Breast epithelium (tissue), 4 donors: ENCODE measurements at regions not wholly inside any gene's neighbourhood (a gene's known extent, or its start where the extent isn't known, plus 50 kb on each side); places are given as distances from the start of the nearest gene placed in this dataset.
"Not testable (repeated sequence)": the region's sequence is repeated elsewhere in the genome, so short reads cannot be mapped to it uniquely, and the experiment has no call there.

ENCODE experiments used
- DNase-seq, 2 donors: peaks; one replicate each; pipeline ENCODE4 v3.0.0-alpha.2; 2019; ENCODE audit warnings: low spot score in 2 of 2
- H3K27ac ChIP-seq, 2 donors: fragments of 200-600 bp; sonication (generic) in 1 of 2; one replicate each; pipeline ENCODE4 v1.5.1; 2016 to 2019; ENCODE audit warnings: mild to moderate bottlenecking in 1 of 2
- H3K27me3 ChIP-seq, 2 donors: fragments of 200-600 bp; sonication (generic) in 1 of 2; one replicate each; pipeline versions ENCODE4 v1.5.1 to v1.6.0; 2017 to 2019; ENCODE audit warnings: control low read depth in 1 of 2, mild to moderate bottlenecking in 1 of 2
- H3K36me3 ChIP-seq: fragments of 200-600 bp; one replicate; pipeline ENCODE4 v1.5.1; 2019
- H3K4me1 ChIP-seq, 2 donors: fragments of 200-600 bp; sonication (generic); one replicate each; pipeline ENCODE4 v1.5.1; 2016 to 2019; ENCODE audit warnings: control low read depth in 1 of 2
- H3K4me3 ChIP-seq, 3 donors: fragments of 200-600 bp; sonication (generic); 1 replicate in 2 of 3; 2 replicates in 1 of 3; pipeline ENCODE4 v1.5.1; 2016 to 2019; ENCODE audit warnings: mild to moderate bottlenecking in 3 of 3, moderate library complexity in 2 of 3
- H3K9me3 ChIP-seq, 2 donors: fragments of 200-600 bp; sonication (generic) in 1 of 2; one replicate each; pipeline ENCODE4 v1.5.1; 2016 to 2019; ENCODE audit warnings: control low read depth in 1 of 2
- CTCF ChIP-seq, 3 donors: fragments of 450-650 bp; IDR thresholded peaks; one replicate each; pipeline ENCODE4 v1.5.1; 2016 to 2017; ENCODE audit warnings: antibody characterized with exemption in 3 of 3, mild to moderate bottlenecking in 3 of 3, moderate library complexity in 3 of 3
- POLR2A ChIP-seq: fragments of 450-650 bp; IDR thresholded peaks from one replicate; pipeline ENCODE4 v1.6.1; 2016; ENCODE audit warnings: antibody characterized with exemption, mild to moderate bottlenecking, moderate library complexity
- POLR2AphosphoS5 ChIP-seq, 3 donors: sonication (generic); formaldehyde crosslinking; IDR thresholded peaks; one replicate each; pipeline ENCODE4 v1.6.1; 2017; ENCODE audit warnings: antibody characterized with exemption in 3 of 3
- intact Hi-C: fragments of 100-400 bp; cut with DNase I; formaldehyde crosslinking; loops from one replicate; pipeline ENCODE4 v1.15.1; 2023; ENCODE audit warnings: low total_unique reads

GRCh38 chr2:211014376-211014775, 458.0 kb downstream of the CPS1 start:
- Histone ChIP-seq H3K4me1 (no peaks in the 10 kb centered on the region), H3K36me3 (no peaks in the 10 kb centered on the region), H3K4me3 (no peak overlapping the region), H3K27ac (no peak overlapping the region), H3K9me3 (no peaks in the 10 kb centered on the region), H3K27me3 (no peaks in the 10 kb centered on the region)
- intact Hi-C loops: no loop called here
- no peak for DNase-seq
- TF ChIP-seq CTCF (IDR thresholded peaks at IDR 0.05) (no peak), POLR2AphosphoS5 (IDR thresholded peaks at IDR 0.05) (no peak), POLR2A (no peak)

GRCh38 chr2:211014906-211015305, 458.5 kb downstream of the CPS1 start:
- H3K4me3 ChIP-seq: no peak overlapping the region

GRCh38 chr2:211025089-211025488, 468.7 kb downstream of the CPS1 start:
- DNase-seq, intact Hi-C loops, H3K4me1 ChIP-seq: not testable (repeated sequence)

More at GRCh38 chr2:211014906-211015305, 458.5 kb downstream of the CPS1 start:
- intact Hi-C loops: no loop called here
- Histone ChIP-seq H3K27me3 (no peaks in the 10 kb centered on the region), H3K4me1 (no peaks in the 10 kb centered on the region), H3K27ac (no peak overlapping the region), H3K9me3 (no peaks in the 10 kb centered on the region), H3K36me3 (no peaks in the 10 kb centered on the region)
- no peak for DNase-seq
- TF ChIP-seq POLR2A (no peak), POLR2AphosphoS5 (IDR thresholded peaks at IDR 0.05) (no peak), CTCF (IDR thresholded peaks at IDR 0.05) (no peak)

GRCh38 chr2:211026109-211026508, 469.7 kb downstream of the CPS1 start:
- Histone ChIP-seq H3K4me3 (no peak overlapping the region), H3K4me1 (no peaks in the 10 kb centered on the region), H3K27me3 (no peaks in the 10 kb centered on the region), H3K36me3 (no peaks in the 10 kb centered on the region), H3K27ac (no peak overlapping the region), H3K9me3 (peaks cover 18 to 30% of the 10 kb centered on the region in 2 donors)
- no peak for DNase-seq
- TF ChIP-seq POLR2A: no peak
- TF ChIP-seq POLR2AphosphoS5 (IDR thresholded peaks at IDR 0.05): no peak
- intact Hi-C loops: no loop called here

More at GRCh38 chr2:211025089-211025488, 468.7 kb downstream of the CPS1 start:
- peaks cover 18 to 30% of the 10 kb centered on the region in 2 donors for H3K9me3 ChIP-seq
- not testable (repeated sequence) for H3K27ac ChIP-seq, H3K27me3 ChIP-seq, H3K4me3 ChIP-seq, H3K36me3 ChIP-seq

- Histone ChIP-seq H3K9me3 (peaks cover 18 to 30% of the 10 kb centered on the region in 2 donors), H3K4me3 (no peak overlapping the region), H3K27ac (no peak overlapping the region), H3K4me1 (no peaks in the 10 kb centered on the region), H3K27me3 (no peaks in the 10 kb centered on the region), H3K36me3 (no peaks in the 10 kb centered on the region)
- TF ChIP-seq POLR2A (no peak), CTCF (IDR thresholded peaks at IDR 0.05) (no peak), POLR2AphosphoS5 (IDR thresholded peaks at IDR 0.05) (no peak)
- intact Hi-C loops: no loop called here
- DNase-seq: no peak
Observed at GRCh38 chr2:211027976-211028375, 471.6 kb downstream of the CPS1 start.

- DNase-seq: no peak
- no peaks in the 10 kb centered on the region for H3K4me1 ChIP-seq
- no peaks in the 10 kb centered on the region for H3K9me3 ChIP-seq
- no peak overlapping the region for H3K4me3 ChIP-seq
- no peak overlapping the region for H3K27ac ChIP-seq
- no peaks in the 10 kb centered on the region for H3K27me3 ChIP-seq
- intact Hi-C loops: no loop called here
- H3K36me3 ChIP-seq: no peaks in the 10 kb centered on the region
- TF ChIP-seq CTCF (IDR thresholded peaks at IDR 0.05) (no peak), POLR2A (no peak)
Observed at GRCh38 chr2:211033765-211034164, 477.4 kb downstream of the CPS1 start.
